ENCODE measurements at regions not wholly inside any gene's neighbourhood (a gene's known extent, or its start where the extent isn't known, plus 50 kb on each side); places are given as distances from the start of the nearest gene placed in this dataset.

DNA sequence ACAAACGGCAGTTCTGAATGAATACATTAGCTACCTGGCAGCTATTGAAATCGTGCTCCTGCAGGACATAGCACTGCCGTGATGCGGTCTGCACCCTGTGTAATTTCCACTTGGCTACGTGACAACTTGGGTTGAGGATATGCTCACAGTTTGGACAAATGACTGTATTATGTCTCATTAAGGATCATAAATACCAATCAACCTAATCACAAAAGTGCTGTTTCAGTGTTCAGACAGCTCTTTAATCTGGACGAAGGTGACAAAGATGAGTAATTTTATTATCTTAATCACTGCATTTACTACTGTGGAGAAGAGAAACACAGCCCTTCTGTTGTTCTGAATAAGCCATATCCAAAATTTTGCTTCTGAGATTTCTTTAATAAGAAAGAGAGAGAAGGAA lies 210.8 kb upstream of the PFKP start:
- H3K27ac ChIP-seq (ENCODE audit: low read depth, low read length), result no peak overlapping the region
- no peaks in the 10 kb centered on the region for H4K20me1 ChIP-seq (ENCODE audit: insufficient read depth, low read length)
- H3K79me2 ChIP-seq (ENCODE audit: insufficient read depth, low read length), result no peaks in the 10 kb centered on the region
- H3K9me3 ChIP-seq (ENCODE audit: low read depth, low read length), result no peaks in the 10 kb centered on the region
- H3K27me3 ChIP-seq (ENCODE audit: insufficient read depth, low read length), result no peaks in the 10 kb centered on the region
- H2AFZ ChIP-seq (ENCODE audit: low read length), result no peak overlapping the region
- TF ChIP-seq CTCF (IDR thresholded peaks at IDR 0.05; ENCODE audit: extremely low read depth, low read depth, low read length), result no peak
- no peaks in the 10 kb centered on the region for H3K36me3 ChIP-seq (ENCODE audit: insufficient read depth, low read length)
- H3K4me3 ChIP-seq (ENCODE audit: insufficient read depth, low read length), result no peak overlapping the region
- no peak overlapping the region for H3K4me2 ChIP-seq (ENCODE audit: insufficient read depth, low read length)
- H3K4me1 ChIP-seq (ENCODE audit: insufficient read depth, low read length), result no peaks in the 10 kb centered on the region
- DNase-seq (ENCODE audit: insufficient read length, low spot score, missing footprints), result no peak

GRCh38 chr10:2852574-2853323 lies 214.6 kb upstream of the PFKP start:
- H3K4me3 ChIP-seq (ENCODE audit: insufficient read depth, low read length), result no peak overlapping the region
- H3K4me2 ChIP-seq (ENCODE audit: insufficient read depth, low read length), result no peak overlapping the region
- H3K4me1 ChIP-seq (ENCODE audit: insufficient read depth, low read length), result no peaks in the 10 kb centered on the region
- no peak for TF ChIP-seq CTCF (IDR thresholded peaks at IDR 0.05; ENCODE audit: extremely low read depth, low read depth, low read length)
- no peaks in the 10 kb centered on the region for H3K36me3 ChIP-seq (ENCODE audit: insufficient read depth, low read length)
- no peak for DNase-seq (ENCODE audit: insufficient read length, low spot score, missing footprints)
- H3K27me3 ChIP-seq (ENCODE audit: insufficient read depth, low read length), result no peaks in the 10 kb centered on the region
- H3K79me2 ChIP-seq (ENCODE audit: insufficient read depth, low read length), result no peaks in the 10 kb centered on the region
- no peak overlapping the region for H3K27ac ChIP-seq (ENCODE audit: low read depth, low read length)
- no peak overlapping the region for H2AFZ ChIP-seq (ENCODE audit: low read length)
- no peaks in the 10 kb centered on the region for H3K9me3 ChIP-seq (ENCODE audit: low read depth, low read length)
- no peaks in the 10 kb centered on the region for H4K20me1 ChIP-seq (ENCODE audit: insufficient read depth, low read length)

DNA sequence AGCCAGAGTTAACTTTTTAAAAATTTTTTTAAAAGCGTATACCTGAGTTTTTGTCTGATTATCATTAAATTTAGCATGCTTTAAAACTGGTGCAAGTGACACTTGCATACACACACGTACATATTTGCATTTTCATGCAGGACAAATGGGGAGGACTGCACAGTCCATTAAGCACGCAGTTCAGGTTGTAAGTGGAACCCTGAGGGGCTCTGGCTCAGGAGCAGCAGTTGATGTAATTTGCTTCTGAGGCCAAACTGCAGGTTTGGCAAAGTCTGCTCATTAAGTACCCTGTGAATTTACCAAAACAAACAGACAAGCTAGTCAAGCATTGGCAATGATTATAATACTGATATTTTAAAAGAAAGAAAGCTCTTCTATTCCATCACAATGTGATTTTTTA lies 215.8 kb upstream of the PFKP start:
- Histone ChIP-seq H3K4me1 (ENCODE audit: insufficient read depth, low read length) (no peaks in the 10 kb centered on the region), H3K9me3 (ENCODE audit: low read depth, low read length) (no peaks in the 10 kb centered on the region), H4K20me1 (ENCODE audit: insufficient read depth, low read length) (no peaks in the 10 kb centered on the region), H3K79me2 (ENCODE audit: insufficient read depth, low read length) (no peaks in the 10 kb centered on the region), H3K27me3 (ENCODE audit: insufficient read depth, low read length) (no peaks in the 10 kb centered on the region), H2AFZ (ENCODE audit: low read length) (no peak overlapping the region), H3K4me2 (ENCODE audit: insufficient read depth, low read length) (no peak overlapping the region), H3K27ac (ENCODE audit: low read depth, low read length) (no peak overlapping the region), H3K36me3 (ENCODE audit: insufficient read depth, low read length) (no peaks in the 10 kb centered on the region), H3K4me3 (ENCODE audit: insufficient read depth, low read length) (no peak overlapping the region)
- no peak for TF ChIP-seq CTCF (IDR thresholded peaks at IDR 0.05; ENCODE audit: extremely low read depth, low read depth, low read length)
- no peak for DNase-seq (ENCODE audit: insufficient read length, low spot score, missing footprints)

DNA sequence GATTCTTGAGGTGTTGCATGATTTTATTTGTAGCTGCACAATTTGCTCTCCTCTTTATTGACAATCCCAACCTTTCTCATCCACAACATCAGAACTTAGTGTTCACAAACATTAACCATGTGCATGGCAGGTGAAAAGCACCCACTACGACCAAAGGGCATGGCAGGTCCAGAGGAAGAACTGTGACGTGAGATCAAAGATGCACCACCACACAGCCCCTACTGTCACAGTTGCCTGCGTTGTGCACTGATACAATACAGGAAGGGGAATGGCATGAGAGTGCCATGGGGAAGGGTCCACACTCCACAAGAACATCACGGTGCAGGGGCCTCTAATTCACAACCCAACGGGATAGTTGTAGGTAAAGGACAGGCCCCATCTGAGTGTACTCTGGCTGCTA lies 217.1 kb upstream of the PFKP start:
- no peak for DNase-seq (ENCODE audit: insufficient read length, low spot score, missing footprints)
- Histone ChIP-seq H3K79me2 (ENCODE audit: insufficient read depth, low read length) (no peaks in the 10 kb centered on the region), H3K4me3 (ENCODE audit: insufficient read depth, low read length) (no peak overlapping the region), H3K27me3 (ENCODE audit: insufficient read depth, low read length) (no peaks in the 10 kb centered on the region), H2AFZ (ENCODE audit: low read length) (no peak overlapping the region), H4K20me1 (ENCODE audit: insufficient read depth, low read length) (no peaks in the 10 kb centered on the region), H3K4me2 (ENCODE audit: insufficient read depth, low read length) (no peak overlapping the region), H3K4me1 (ENCODE audit: insufficient read depth, low read length) (no peaks in the 10 kb centered on the region), H3K27ac (ENCODE audit: low read depth, low read length) (no peak overlapping the region), H3K36me3 (ENCODE audit: insufficient read depth, low read length) (no peaks in the 10 kb centered on the region), H3K9me3 (ENCODE audit: low read depth, low read length) (no peaks in the 10 kb centered on the region)
- no peak for TF ChIP-seq CTCF (IDR thresholded peaks at IDR 0.05; ENCODE audit: extremely low read depth, low read depth, low read length)

Measured in osteoblast (primary cell).